Prostate gland (tissue), 2 donors: ENCODE measurements at regions not wholly inside any gene's neighbourhood (a gene's known extent, or its start where the extent isn't known, plus 50 kb on each side); places are given as distances from the start of the nearest gene placed in this dataset.

Source experiments
- POLR2A ChIP-seq: fragments of 450-650 bp; IDR thresholded peaks from one replicate; pipeline ENCODE4 v1.6.1; 2016; ENCODE audit warnings: antibody characterized with exemption, mild to moderate bottlenecking
- TF ChIP-seq, protein P1 (sequence below), 4 experiments: fragments of 200-600 bp in 2 of 4; fragments of 450-650 bp in 2 of 4; sonication (generic) in 2 of 4; IDR thresholded peaks; 1 replicate in 3 of 4; 2 replicates in 1 of 4; pipeline ENCODE4 v1.5.1; 2016 to 2019; ENCODE audit warnings: antibody characterized with exemption in 4 of 4, mild to moderate bottlenecking in 2 of 4, moderate library complexity in 2 of 4

DNA sequence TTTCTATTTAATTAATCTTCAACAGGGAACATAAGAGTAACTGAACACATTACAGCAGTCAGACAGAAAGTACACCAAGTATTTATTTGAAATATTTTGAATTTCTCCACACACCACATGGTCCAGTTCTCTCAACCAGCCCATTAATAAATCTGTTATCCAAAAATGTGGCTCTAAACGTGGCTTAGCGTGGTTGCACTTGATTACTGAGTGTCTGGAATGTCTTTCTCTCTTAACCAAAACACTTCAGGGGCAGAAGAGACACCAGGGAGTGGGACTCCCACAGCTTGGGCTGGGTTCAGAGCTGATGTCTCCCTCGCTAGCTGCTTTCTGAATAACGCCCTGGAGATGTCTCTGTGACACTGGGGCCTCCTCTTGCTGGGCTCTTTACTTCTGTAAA, 52.6 kb upstream of the FANCC start:
- TF ChIP-seq, protein P1, sequence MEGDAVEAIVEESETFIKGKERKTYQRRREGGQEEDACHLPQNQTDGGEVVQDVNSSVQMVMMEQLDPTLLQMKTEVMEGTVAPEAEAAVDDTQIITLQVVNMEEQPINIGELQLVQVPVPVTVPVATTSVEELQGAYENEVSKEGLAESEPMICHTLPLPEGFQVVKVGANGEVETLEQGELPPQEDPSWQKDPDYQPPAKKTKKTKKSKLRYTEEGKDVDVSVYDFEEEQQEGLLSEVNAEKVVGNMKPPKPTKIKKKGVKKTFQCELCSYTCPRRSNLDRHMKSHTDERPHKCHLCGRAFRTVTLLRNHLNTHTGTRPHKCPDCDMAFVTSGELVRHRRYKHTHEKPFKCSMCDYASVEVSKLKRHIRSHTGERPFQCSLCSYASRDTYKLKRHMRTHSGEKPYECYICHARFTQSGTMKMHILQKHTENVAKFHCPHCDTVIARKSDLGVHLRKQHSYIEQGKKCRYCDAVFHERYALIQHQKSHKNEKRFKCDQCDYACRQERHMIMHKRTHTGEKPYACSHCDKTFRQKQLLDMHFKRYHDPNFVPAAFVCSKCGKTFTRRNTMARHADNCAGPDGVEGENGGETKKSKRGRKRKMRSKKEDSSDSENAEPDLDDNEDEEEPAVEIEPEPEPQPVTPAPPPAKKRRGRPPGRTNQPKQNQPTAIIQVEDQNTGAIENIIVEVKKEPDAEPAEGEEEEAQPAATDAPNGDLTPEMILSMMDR (IDR thresholded peaks at IDR 0.05): no peak
- no peak for TF ChIP-seq POLR2A
